ENCODE measurements at regions not wholly inside any gene's neighbourhood (a gene's known extent, or its start where the extent isn't known, plus 50 kb on each side); places are given as distances from the start of the nearest gene placed in this dataset.

GRCh38 chr10:108801775-108802517, 1121.4 kb downstream of the XPNPEP1 start:
- TF ChIP-seq ATF3 (IDR thresholded peaks at IDR 0.05): no peak
- no peak for TF ChIP-seq CTCF (IDR thresholded peaks at IDR 0.05; ENCODE audit: low read depth, low read length, missing input control)
- no peak for TF ChIP-seq JUND (IDR thresholded peaks at IDR 0.05)
- no peak for TF ChIP-seq HNF4A (conservative IDR thresholded peaks at IDR 0.05)
- no peak for TF ChIP-seq NR2F2 (IDR thresholded peaks at IDR 0.05)
- TF ChIP-seq FOXA1 (IDR thresholded peaks at IDR 0.05): no peak
- TF ChIP-seq TAF1 (conservative IDR thresholded peaks at IDR 0.05): no peak
- no peak for TF ChIP-seq MAX (IDR thresholded peaks at IDR 0.05)
- TF ChIP-seq YY1 (IDR thresholded peaks at IDR 0.05): no peak
- TF ChIP-seq REST (IDR thresholded peaks at IDR 0.05): no peak
- no peak for TF ChIP-seq HNF4G (IDR thresholded peaks at IDR 0.05)

All from liver (tissue), 3 donors.